ENCODE measurements at regions not wholly inside any gene's neighbourhood (a gene's known extent, or its start where the extent isn't known, plus 50 kb on each side); places are given as distances from the start of the nearest gene placed in this dataset.
"Not testable (repeated sequence)": the region's sequence is repeated elsewhere in the genome, so short reads cannot be mapped to it uniquely, and the experiment has no call there.

- no peak for DNase-seq
Observed at GRCh38 chr14:104230946-104231345, 92.6 kb downstream of the KIF26A start.

- DNase-seq, result no peak
Observed at GRCh38 chr14:104232070-104232484, 93.7 kb downstream of the KIF26A start.

- DNase-seq, result not testable (repeated sequence)
Observed at GRCh38 chr14:104234007-104234786, 95.8 kb downstream of the KIF26A start.

DNA sequence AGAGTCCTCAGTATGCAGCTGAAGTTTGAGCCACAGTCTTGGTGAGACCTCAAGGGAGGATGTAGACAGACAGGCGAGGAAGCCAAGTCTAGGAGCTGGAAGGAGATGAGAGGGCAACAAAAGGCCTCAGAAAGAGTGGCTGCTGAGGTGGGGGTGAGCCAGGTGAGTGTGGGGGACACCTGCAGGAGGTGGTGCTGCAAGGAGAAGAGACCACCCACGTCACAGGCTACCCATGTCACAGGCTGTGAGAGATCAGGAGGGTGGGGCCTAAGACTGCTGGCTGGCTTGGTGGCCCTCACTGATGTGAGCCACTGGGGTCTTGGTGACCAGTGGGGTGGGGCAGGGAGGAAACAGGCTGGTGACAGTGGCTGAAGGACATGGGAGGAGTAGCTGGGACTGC, 97.3 kb downstream of the KIF26A start:
- DNase-seq, result no peak

DNA sequence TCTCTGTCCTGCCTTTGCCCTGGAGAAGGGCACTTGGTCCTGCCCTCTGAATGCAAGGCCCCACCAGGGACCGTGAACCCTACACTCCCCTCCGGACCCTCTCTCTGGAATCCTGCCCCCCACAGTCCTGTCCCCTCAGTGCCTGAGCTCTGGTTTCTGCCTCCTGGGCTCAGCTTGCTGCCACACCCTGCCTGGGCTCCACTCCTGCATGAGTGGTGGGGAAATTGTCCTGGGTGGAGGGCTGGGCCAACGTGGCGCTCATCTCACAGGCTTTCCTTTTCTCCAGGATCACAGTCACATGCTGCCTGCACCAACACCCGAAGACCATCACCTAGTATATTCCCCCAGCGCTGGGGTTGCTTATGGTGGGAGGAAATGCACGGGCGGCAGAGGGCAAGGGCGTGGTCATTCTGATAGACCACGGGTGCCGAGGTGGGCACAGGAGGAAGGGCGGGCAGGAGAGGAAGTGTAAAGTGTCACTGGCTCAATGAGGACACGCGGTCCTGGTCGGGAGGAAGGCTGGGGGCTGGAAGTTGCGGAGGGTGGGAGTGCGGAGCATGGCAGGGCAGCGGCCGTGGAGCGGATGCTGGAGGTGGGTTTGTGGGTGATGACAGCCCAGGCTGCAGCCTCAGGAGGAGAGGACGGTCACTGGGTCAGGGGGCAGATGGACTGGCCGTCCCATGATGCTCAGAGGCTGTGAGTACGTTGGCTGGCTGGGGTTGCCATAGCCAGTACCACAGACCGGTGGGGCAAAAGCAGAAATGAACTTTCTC, 99.5 kb downstream of the KIF26A start:
- DNase-seq, result no peak

DNA sequence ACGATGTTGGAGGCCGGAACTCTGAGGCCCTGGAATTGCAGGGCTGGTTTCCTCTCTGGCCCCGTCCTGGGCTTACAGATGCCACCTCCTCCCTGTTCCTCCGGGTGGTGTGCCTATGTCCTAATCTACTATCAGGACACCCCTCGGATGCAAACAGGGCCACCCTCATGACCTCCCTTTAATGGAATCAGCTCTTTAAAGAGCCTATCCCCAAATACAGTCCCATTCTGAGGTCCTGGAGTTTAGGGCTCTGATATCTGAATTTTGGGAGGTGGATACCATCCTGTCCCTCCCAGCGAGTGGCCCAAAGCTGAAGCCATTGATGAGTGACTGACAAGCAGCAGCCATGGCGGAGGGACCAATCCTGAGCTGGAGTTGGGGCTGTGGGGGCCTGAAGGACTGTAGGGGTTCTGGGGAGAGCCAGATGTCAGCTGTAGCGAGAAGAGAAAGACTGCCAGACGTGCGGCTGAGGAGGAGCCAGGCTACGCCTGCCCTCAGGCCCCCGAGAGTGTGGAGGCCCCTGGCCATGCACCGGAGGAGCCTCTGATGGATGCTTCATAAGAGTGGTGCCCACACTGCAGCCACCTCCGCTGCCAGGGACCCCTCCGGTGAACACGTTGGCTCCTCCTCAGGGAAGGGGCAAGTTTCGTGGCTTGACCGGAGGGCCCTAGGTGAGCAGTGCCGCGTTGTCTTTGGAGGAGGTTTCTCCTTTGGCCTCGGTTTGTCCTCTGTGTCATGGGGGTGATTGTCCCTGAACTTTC, 100.2 kb downstream of the KIF26A start:
- DNase-seq, result no peak

DNA sequence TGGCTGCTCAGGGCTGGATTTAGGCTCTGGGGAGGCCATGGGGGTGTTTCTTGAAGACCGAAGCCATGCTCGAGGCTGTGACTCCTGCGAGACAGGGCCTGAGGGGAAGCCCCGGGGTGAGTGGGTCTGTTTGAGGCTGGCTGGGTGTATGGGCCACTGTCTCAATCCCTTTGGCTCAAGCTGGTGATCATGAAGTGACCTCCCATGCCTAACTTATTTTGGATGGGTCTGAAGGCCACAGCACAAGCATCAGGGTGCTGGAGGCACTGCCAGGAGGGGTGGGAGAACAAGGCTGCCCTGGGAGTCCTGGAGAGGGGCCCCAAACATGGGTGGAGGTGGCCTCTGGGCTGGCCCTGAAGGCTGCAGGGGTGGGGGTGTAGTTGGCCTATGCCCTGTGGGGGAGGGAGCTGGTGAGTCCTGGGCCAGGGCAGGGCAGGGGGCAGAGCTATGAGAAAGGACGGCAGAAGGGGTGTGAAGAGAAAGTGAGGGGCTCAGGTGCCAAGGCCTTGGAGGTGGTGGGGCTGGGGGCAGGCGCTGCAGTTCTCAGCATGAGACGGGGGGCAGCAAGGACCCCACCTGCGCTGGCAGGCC, 100.9 kb downstream of the KIF26A start:
- DNase-seq, result no peak

DNA sequence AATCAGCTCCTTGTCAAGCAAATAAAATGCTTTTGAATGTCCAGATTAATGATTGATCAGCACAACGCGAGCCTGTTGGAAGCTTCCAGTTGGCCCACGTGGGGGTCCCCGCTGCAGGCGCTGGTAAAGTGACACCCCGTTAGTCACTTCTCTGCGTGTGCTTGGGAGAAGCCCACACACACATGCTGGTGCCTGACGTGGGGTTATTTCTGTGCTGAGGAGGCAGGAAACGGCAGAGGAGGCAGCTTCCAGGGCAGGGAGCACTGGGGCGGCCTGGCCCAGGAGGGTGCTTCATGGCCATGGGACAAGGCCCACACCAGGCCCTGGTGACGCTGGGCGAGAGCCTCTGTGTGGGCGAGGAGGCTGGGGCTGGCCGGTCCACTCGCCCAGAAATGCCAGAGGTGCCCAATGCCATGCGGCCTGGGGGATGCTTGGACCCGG, 101.5 kb downstream of the KIF26A start:
- no peak for DNase-seq

DNA sequence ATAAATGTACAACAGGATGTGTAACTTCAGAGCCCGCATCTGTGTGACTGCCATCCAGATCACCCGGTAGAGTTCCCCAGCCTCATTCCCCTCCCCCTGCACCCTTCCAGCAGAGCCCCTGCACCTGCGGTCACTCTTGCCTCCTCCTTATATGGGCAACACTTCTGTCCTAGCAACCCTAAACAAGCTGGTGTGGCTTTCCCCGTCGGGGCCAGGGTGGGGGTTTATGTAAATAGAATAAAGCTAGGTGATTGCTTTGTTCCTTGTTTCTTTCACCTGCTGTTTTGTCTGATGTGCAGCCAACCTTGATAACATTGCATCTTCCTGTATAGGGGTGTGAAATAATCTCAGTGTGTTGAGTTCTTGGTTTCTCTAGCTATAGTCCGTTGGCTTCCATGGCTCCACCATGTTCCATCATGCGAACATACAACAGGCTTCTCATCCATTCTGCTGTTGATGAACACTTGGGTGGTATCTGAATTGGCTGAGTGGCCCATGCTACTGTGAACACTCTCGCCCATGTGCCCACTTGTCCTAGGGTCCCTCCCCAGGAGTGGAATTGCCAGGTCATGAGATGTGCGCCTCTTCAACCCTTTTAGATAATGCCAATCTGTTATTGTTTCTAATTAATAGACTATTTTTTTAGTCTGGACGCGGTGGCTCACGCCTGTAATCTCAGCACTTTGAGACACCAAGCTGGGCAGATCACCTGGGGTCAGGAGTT, 102.2 kb downstream of the KIF26A start:
- DNase-seq, result peak; percentile 81

DNA sequence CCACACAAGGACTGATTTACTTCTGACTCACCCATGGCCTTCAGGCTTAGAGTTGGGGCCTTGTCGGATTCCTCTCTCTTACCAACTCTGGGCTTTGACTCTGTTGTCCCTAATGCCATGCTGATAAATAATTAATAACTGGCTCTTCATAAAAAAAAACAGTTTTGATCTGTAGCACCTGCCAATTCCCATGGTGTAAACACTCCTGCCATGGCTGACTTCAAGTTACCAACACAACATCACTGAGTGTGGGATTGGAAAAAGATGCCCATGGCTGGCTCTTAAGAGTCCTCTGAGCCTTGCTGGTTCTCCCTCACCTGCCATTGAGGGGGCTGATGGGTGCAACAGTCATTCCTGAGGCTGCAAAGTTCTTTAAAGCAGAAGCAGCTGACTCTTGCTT, 104.8 kb downstream of the KIF26A start:
- DNase-seq, result no peak

DNA sequence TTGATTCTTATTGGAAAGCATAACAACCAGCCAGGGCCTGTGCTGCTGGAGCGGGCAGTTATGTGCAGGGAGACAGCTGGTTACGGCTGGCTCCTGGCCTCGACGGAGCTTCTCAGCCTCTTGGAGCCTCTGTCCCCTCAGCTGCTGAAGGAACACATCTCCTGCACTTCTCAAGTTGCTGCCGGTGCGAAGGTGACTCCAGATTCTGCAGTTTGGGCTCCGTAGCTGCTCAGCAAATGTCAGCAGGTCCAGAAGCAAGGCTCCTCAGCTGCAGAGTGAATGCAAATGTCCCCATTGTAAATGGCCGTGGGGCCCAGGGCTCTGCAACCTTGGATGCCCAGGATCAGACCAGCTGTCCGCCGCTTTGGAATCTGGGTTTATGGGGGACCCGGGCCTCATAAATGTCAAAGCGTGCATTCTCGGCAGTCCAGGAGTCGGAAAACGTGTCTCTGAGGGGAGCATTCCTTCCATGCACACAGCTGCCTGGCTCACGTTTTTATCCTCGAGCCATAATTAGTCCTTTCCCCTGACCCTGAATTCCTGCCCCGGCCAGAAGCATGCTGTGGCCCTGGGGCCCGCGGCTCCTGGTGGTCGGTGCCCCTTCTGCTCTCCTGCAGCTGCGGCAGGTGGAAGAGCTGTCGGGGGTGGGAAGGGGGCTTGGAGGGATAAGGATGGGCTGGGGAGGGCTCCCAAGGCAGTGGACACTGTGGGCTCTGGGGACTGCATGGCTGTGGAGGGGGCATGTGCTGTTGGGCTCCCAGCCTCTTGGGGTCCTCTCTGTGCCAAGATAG, 106.0 kb downstream of the KIF26A start:
- no peak for DNase-seq

GRCh38 chr14:104245075-104245474, 106.7 kb downstream of the KIF26A start:
- no peak for DNase-seq

DNA sequence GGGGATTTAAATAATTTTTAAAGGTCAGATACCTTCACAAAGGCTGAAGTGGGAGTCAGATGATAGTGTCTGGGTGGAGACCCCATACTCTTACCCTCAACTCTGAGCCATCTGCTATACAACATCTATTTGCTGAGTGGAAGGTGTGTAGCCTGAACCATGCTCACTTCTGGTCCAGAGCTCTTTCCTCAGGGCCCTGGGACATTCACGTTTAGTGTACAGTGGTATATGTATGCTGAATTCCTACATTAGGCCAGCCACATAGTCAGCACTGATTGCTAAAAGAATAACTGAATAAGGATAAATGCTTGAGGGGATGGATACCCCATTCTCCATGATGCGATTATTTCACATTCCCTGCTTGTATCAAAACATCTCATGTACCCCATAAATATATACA, 107.3 kb downstream of the KIF26A start:
- no peak for DNase-seq

- no peak for DNase-seq
Observed at GRCh38 chr14:104246401-104247335, 108.3 kb downstream of the KIF26A start.

- no peak for DNase-seq
Observed at GRCh38 chr14:104247336-104248202, 109.2 kb downstream of the KIF26A start.

GRCh38 chr14:104248203-104249055, 110.0 kb downstream of the KIF26A start:
- DNase-seq, result no peak

DNA sequence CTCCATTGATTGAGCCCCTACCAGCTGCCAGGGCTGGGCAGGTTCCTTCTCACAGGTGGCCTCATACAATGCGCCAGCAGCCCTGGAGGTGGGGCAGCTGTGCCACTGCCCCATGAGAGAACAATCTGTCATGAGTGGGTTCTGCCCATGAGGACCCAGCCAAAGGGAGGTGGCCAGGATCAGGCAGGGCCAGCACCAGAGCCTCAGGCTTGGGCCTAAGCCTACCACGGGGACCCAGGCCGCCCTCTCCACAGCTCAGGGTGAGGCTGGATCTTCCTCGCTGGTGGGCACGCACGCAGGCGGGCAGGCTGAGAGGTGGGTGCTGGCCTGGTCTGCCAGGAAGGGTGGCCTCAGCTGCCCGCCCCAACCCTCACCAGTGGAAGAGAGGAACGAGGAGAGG, 110.7 kb downstream of the KIF26A start:
- DNase-seq, result no peak

- DNase-seq, result no peak
Observed at GRCh38 chr14:104249706-104250105, 111.3 kb downstream of the KIF26A start.
